ENCODE measurements at regions not wholly inside any gene's neighbourhood (a gene's known extent, or its start where the extent isn't known, plus 50 kb on each side); places are given as distances from the start of the nearest gene placed in this dataset.

DNA sequence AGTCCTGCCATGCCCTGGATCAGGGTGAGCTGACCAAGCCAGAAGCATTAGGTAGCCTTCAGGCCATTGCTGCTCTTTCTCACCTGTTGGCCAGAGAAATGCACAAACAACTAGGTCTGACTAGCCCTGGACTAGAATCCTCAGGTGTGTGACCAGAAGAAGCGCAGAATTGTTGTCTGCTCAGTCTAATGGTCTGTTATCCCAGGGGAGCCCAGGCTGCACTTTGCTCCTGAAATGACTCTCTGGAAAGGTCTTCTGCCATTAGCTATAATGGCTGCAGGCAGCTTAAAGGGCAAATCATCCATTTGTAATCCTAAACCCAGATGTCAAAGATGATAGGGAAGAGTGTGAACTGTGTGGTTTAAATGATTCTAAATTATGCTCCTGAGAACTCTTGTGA is 246.1 kb downstream of the NFKBIZ start:
- Histone ChIP-seq H4K20me1 (ENCODE audit: control insufficient read depth, insufficient read depth) (no peaks in the 10 kb centered on the region), H3K27me3 (replicated peaks in 1 of 2; ENCODE audit: control insufficient read depth in 2 of 2, insufficient read depth in 2 of 2, low read length in 1 of 2) (no peaks in the 10 kb centered on the region), H3K9ac (ENCODE audit: control insufficient read depth, insufficient read depth, low read length) (no peak overlapping the region), H3K27ac (ENCODE audit: control insufficient read depth, insufficient read depth) (no peak overlapping the region), H3K4me1 (ENCODE audit: control insufficient read depth, insufficient read depth, low read length) (no peaks in the 10 kb centered on the region), H3K4me2 (ENCODE audit: control insufficient read depth, insufficient read depth) (no peak overlapping the region), H2AFZ (ENCODE audit: control insufficient read depth, low read depth, low read length) (no peak overlapping the region), H3K79me2 (ENCODE audit: control insufficient read depth, insufficient read depth, low read length) (no peaks in the 10 kb centered on the region), H3K36me3 (ENCODE audit: control insufficient read depth in 2 of 2, insufficient read depth in 2 of 2, low read length in 1 of 2) (no peaks in the 10 kb centered on the region), H3K4me3 (no peak overlapping the region), H3K9me3 (replicated peaks; ENCODE audit: control insufficient read depth, insufficient read depth, low read length) (no peaks in the 10 kb centered on the region; the same call in 2 of the 3 replicates)
- FAIRE-seq = no peak
- ChIA-PET SMC1A (ENCODE audit: uncharacterized antibody, unreplicated experiment) (interaction anchor here (1.4 to 2.9 kb wide), 4 partner anchors 9 to 96 kb away, joined by 5 to 10 read pairs (median 7); no protein-coding TSS in a partner anchor), POLR2A (interaction anchor here (1.1 to 1.4 kb wide), 2 partner anchors 10 to 12 kb away, joined by 3 read pairs; no protein-coding TSS in a partner anchor), CTCF (interaction anchor here (0.8 to 2.2 kb wide), 8 partner anchors 9 to 293 kb away, joined by 3 to 9 read pairs (median 4); no protein-coding TSS in a partner anchor), RAD21 (ENCODE audit: unreplicated experiment) (interaction anchor here (1.0 to 2.1 kb wide), 3 partner anchors 10 to 99 kb away, joined by 3 to 6 read pairs (median 5); no protein-coding TSS in a partner anchor)
- no TSS peak for BruUV-seq (replicated peaks)
- no peak; the same call in 2 of the 3 replicates for ATAC-seq
- TF ChIP-seq CREB1 (IDR thresholded peaks at IDR 0.05; ENCODE audit: low read depth) (no peak), EZH2 (IDR thresholded peaks at IDR 0.05; ENCODE audit: borderline replicate concordance, control insufficient read depth, low read depth, low read length) (no peak), TBL1XR1 (IDR thresholded peaks at IDR 0.05; ENCODE audit: low read depth, low read length) (no peak), RB1 (IDR thresholded peaks at IDR 0.05; ENCODE audit: borderline replicate concordance) (no peak)
- TF ChIP-seq, protein P1, sequence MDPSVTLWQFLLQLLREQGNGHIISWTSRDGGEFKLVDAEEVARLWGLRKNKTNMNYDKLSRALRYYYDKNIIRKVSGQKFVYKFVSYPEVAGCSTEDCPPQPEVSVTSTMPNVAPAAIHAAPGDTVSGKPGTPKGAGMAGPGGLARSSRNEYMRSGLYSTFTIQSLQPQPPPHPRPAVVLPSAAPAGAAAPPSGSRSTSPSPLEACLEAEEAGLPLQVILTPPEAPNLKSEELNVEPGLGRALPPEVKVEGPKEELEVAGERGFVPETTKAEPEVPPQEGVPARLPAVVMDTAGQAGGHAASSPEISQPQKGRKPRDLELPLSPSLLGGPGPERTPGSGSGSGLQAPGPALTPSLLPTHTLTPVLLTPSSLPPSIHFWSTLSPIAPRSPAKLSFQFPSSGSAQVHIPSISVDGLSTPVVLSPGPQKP (IDR thresholded peaks at IDR 0.05; ENCODE audit: low read depth, low read length) = no peak
- TF ChIP-seq, protein P2, sequence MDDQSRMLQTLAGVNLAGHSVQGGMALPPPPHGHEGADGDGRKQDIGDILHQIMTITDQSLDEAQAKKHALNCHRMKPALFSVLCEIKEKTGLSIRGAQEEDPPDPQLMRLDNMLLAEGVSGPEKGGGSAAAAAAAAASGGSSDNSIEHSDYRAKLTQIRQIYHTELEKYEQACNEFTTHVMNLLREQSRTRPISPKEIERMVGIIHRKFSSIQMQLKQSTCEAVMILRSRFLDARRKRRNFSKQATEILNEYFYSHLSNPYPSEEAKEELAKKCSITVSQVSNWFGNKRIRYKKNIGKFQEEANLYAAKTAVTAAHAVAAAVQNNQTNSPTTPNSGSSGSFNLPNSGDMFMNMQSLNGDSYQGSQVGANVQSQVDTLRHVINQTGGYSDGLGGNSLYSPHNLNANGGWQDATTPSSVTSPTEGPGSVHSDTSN (IDR thresholded peaks at IDR 0.05; ENCODE audit: insufficient replicate concordance, low read depth, low read length) = no peak
- TF ChIP-seq, protein P3, sequence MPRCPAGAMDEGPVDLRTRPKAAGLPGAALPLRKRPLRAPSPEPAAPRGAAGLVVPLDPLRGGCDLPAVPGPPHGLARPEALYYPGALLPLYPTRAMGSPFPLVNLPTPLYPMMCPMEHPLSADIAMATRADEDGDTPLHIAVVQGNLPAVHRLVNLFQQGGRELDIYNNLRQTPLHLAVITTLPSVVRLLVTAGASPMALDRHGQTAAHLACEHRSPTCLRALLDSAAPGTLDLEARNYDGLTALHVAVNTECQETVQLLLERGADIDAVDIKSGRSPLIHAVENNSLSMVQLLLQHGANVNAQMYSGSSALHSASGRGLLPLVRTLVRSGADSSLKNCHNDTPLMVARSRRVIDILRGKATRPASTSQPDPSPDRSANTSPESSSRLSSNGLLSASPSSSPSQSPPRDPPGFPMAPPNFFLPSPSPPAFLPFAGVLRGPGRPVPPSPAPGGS (IDR thresholded peaks at IDR 0.05; ENCODE audit: borderline replicate concordance, insufficient read depth, low read depth, low read length, poor library complexity, severe bottlenecking) = no peak
- in situ Hi-C loops (cut with MboI) = no loop called here
- intact Hi-C loops (cut with micrococcal nuclease; ENCODE audit: unreplicated experiment) = no loop called here
- no peak for DNase-seq (ENCODE audit: low read depth, low spot score)
- WGBS (ENCODE audit: insufficient coverage, insufficient replicate concordance, low lambda C conversion rate, missing lambda C conversion rate) = 78% methylated on average over 1 of the region's 1 CpG
